ENCODE measurements at regions not wholly inside any gene's neighbourhood (a gene's known extent, or its start where the extent isn't known, plus 50 kb on each side); places are given as distances from the start of the nearest gene placed in this dataset.

- Histone ChIP-seq H3K36me3 (no peaks in the 10 kb centered on the region), H3K9me3 (no peaks in the 10 kb centered on the region), H3K27me3 (no peaks in the 10 kb centered on the region), H3K27ac (no peak overlapping the region), H3K4me3 (no peak overlapping the region), H3K4me1 (no peaks in the 10 kb centered on the region)
- WGBS, 2 donors: 56 to 57% methylated on average over 8 of the region's 8 CpGs
- TF ChIP-seq, protein P1, sequence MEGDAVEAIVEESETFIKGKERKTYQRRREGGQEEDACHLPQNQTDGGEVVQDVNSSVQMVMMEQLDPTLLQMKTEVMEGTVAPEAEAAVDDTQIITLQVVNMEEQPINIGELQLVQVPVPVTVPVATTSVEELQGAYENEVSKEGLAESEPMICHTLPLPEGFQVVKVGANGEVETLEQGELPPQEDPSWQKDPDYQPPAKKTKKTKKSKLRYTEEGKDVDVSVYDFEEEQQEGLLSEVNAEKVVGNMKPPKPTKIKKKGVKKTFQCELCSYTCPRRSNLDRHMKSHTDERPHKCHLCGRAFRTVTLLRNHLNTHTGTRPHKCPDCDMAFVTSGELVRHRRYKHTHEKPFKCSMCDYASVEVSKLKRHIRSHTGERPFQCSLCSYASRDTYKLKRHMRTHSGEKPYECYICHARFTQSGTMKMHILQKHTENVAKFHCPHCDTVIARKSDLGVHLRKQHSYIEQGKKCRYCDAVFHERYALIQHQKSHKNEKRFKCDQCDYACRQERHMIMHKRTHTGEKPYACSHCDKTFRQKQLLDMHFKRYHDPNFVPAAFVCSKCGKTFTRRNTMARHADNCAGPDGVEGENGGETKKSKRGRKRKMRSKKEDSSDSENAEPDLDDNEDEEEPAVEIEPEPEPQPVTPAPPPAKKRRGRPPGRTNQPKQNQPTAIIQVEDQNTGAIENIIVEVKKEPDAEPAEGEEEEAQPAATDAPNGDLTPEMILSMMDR (IDR thresholded peaks at IDR 0.05): no peak
- FAIRE-seq (no peak), DNase-seq (no peak), ATAC-seq (no peak)
- intact Hi-C loops (cut with DNase I): no loop called here
These were observed 438.3 kb downstream of the ZNF521 start for GRCh38 chr18:24913507-24914170.

DNA sequence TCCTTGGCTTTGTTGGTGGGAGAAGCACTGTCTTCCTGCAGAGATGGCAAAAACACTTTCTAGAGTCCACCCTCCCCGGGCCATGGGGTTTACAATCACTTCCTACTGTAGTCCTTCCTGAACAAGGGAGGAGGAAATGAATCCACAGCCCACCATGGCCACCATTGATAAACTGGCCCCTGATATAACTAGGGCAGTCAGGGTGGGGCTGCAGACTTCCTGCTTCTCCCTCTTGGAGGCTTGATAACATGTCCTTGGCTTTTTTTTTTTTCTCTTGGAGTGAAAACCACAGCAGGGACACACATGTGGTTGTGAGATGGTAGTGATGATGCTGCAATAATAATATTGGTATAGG, 437.8 kb downstream of the ZNF521 start:
- Histone ChIP-seq H3K27ac (no peak overlapping the region), H3K4me1 (no peaks in the 10 kb centered on the region), H3K36me3 (no peaks in the 10 kb centered on the region), H3K27me3 (no peaks in the 10 kb centered on the region), H3K9me3 (no peaks in the 10 kb centered on the region), H3K4me3 (no peak overlapping the region)
- TF ChIP-seq, protein P1 (IDR thresholded peaks at IDR 0.05): no peak
- DNase-seq (no peak), ATAC-seq (no peak), FAIRE-seq (no peak)
- intact Hi-C loops (cut with DNase I): no loop called here
- WGBS, 2 donors: 14 to 50% methylated on average over 1 of the region's 1 CpG

DNA sequence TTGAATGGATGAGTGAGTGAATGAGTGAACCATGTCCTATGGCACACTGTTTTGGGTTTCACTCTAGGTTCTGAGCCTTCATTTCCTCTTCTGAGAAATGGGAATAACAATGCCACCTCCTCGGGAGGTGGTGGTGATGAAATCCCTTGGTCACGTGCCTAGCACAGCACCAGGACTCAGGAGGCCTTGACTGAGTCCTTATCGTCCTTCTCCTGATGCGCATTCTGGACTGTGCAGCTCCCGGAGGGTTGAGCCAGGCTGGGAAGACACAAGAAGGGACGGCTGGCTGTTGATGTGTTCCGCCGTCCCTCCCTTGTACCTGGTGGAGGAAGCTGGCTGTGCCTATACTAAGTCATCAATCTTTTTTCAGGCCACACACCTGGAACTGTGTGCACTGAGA, 437.3 kb downstream of the ZNF521 start:
- TF ChIP-seq, protein P1 (IDR thresholded peaks at IDR 0.05): no peak
- Histone ChIP-seq H3K4me3 (no peak overlapping the region), H3K9me3 (no peaks in the 10 kb centered on the region), H3K4me1 (no peaks in the 10 kb centered on the region), H3K27ac (no peak overlapping the region), H3K36me3 (no peaks in the 10 kb centered on the region), H3K27me3 (no peaks in the 10 kb centered on the region)
- ATAC-seq: no peak
- intact Hi-C loops (cut with DNase I): no loop called here
- DNase-seq: no peak
- WGBS, 2 donors: 43 to 47% methylated on average over 8 of the region's 8 CpGs
- FAIRE-seq: no peak

DNA sequence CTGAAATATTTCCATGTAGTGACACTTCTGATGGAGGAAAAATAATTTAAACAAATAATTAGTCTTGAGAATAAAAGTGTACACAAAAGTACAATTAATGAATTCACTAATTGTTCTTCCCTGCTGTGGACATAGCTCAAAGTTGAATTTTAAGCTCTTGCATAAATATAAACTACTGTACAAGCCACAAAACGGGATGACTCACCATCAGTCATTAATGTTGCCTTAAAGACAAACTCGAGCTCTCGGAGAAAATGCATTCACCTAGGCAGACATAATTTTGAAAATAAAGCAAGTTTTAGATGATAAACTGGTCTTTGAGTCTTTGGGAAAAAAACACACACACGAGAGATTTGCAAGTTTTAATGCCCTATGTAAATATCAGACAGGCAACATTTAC, 436.4 kb downstream of the ZNF521 start:
- Histone ChIP-seq H3K4me1 (no peaks in the 10 kb centered on the region), H3K9me3 (no peaks in the 10 kb centered on the region), H3K36me3 (no peaks in the 10 kb centered on the region), H3K27me3 (peaks cover 0 to 6% (median 0%) of the 10 kb centered on the region in 4 donors), H3K27ac (no peak overlapping the region), H3K4me3 (no peak overlapping the region)
- DNase-seq: no peak
- intact Hi-C loops (cut with DNase I): no loop called here
- no peak for ATAC-seq
- 35 to 46% methylated on average over 4 of the region's 4 CpGs for WGBS, 2 donors
- FAIRE-seq: no peak
- TF ChIP-seq, protein P1 (IDR thresholded peaks at IDR 0.05): no peak

GRCh38 chr18:24917767-24918166, 434.2 kb downstream of the ZNF521 start:
- Histone ChIP-seq H3K4me3 (no peak overlapping the region), H3K27ac (no peak overlapping the region), H3K36me3 (no peaks in the 10 kb centered on the region), H3K27me3 (peaks cover 0 to 7% (median 0%) of the 10 kb centered on the region in 4 donors), H3K4me1 (no peaks in the 10 kb centered on the region), H3K9me3 (no peaks in the 10 kb centered on the region)
- DNase-seq: no peak
- intact Hi-C loops (cut with DNase I): no loop called here
- WGBS, 2 donors: 68 to 72% methylated on average over 9 of the region's 9 CpGs
- ATAC-seq: no peak
- FAIRE-seq: no peak
- TF ChIP-seq, protein P1 (IDR thresholded peaks at IDR 0.05): no peak
